ENCODE measurements at regions not wholly inside any gene's neighbourhood (a gene's known extent, or its start where the extent isn't known, plus 50 kb on each side); places are given as distances from the start of the nearest gene placed in this dataset.

DNA sequence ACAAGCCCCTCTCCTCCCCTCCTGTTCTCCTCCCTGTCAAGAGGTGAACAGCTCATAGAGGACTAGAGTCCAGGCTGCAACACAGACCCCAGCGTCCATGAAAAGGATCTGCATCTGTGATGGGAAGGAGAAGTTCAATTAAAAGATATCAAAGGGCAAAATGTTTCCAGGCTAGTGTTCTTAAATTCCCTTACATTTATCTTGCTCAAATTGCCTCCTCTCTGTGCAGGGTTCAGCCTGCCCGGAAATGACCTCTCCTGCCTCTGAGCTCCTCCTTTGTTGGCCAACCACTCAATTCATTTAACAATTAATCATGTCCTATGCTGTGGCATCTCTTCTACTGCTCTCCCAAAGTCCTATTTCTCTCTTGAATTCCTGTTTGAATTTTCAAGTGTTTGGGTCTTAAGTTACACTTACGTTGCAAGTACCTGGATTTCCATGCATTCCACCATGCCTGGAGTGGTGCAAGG, 105.3 kb downstream of the TSN start:
- ATAC-seq, result no peak

GRCh38 chr2:121862286-121862685, 106.8 kb downstream of the TSN start:
- ATAC-seq, result no peak

DNA sequence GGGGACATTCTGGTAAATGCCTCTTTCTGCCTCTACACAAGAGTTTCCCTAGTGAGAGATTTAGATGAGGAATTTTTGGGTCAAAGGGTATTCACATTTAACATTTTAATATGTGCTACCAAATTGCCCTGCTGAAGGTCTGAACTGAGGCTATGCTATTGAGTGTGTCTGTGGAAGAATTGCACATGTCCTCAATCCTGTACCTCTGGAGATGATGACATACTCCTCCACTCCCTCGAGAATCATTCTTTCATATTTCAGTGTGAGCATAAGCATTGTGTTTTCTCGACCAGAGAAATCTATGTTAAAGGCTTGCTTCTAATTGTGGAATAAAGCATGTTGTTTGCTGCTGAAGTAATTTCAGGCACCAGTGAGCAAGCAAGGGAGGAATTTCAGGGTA, 110.5 kb downstream of the TSN start:
- ATAC-seq, result no peak

GRCh38 chr2:121866789-121867188, 111.3 kb downstream of the TSN start:
- ATAC-seq, result no peak

- ATAC-seq, result no peak
These were observed 113.2 kb downstream of the TSN start for GRCh38 chr2:121868652-121869051.

DNA sequence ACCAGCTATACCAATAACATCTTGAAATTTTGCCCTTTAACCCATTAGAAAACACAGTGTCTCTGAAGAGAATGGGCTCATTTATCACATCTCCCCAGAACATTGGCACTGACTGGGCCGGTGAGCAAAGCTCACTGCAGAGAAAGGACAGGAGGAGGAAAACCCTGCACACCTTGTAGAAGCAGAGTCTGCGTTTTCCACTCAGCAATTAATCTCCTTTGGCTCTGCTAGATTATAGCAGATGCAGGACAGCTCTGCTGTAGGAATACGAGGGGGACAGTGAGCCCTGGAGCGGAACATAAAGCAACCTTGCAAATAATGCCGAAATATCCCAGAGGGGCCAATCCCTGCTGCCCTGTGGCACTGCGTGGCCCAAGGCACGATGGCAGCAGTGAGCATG, 113.9 kb downstream of the TSN start:
- no peak for ATAC-seq

DNA sequence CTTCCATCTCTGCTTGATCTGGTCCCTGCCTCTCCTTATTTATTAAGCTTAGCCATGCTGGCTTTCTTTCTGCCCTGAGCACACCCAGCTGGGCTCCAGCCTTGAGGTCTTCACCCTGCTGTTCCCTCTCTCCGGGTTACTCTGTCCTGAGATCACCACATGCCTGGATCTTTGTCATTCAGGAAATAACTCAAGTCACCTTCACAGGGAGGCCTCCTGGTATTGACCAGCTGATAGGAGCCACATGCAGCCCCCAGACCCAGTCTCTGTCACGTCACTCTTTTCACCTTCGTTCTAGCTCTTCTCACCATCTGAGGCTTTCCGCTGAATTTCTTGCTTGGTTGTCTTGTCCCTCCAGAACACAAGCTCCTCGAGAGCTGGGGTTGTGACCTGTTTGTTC, 114.4 kb downstream of the TSN start:
- no peak for ATAC-seq

DNA sequence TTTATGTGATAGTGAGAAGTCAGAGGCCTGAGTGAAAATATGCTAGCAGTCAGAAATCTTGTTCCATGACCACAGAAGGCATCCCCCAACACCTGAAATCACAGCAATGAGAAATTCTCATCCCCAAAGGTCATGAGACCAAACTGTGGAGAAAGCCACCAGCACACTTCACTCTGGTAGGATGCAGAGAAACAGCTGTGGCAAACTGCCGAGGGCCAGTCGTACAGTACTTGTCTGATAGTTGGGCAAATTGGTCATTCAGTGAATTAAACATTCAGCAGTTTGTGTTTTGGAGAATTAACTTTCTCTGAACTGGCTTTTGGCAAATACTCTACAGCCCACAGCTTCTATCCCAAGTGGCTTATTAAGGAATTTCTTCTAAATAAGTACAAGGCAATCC, 117.2 kb downstream of the TSN start:
- ATAC-seq, result no peak

DNA sequence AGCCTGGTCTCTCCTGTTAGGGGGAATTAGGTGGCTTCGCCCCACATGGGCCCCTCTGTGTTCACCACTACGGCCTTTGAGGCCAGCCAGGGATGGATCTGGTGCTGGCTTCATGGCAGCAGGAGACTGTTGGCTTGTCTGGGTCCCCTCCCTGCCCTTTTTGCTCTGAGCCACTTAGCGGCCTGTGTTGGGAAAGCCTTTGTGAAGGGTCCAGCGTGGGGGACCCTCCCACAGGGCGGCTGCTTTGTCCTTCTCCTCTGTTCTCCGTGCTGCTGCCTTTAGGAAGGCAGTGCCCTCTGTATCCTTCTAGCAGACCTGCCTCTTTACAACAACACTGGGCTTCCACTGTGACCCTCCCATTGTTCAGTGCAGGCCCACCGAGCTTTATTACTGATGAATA, 118.4 kb downstream of the TSN start:
- no peak for ATAC-seq

DNA sequence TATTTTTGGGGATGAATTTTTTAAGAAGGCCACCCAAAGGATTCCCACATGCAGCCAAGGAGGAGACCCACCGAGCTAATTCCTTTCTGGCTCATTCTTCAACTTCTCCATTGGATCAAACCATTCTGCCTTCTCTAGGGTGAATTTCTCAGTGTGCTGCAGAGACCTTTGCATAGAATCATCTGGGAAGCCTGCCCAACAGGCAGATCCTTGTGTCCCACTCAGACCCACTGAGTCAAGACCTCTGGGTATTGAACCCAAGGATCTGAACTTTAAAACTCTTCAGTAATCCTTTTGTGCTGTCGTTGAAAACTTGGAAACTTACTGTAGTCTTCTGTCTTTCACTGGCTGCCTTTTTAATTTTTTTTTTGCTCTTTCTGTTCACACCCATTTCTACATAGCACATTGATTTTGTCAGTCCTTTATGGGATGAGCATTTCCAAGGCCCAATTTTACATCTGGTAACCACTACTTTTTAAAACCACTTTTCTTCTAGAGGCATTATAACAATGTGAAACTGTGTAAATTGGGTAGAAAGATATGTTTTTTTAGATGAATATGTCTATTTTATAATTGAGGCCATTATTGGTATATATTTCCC, 120.2 kb downstream of the TSN start:
- ATAC-seq, result no peak

GRCh38 chr2:121877366-121877765, 121.9 kb downstream of the TSN start:
- no peak for ATAC-seq

GRCh38 chr2:121880283-121880682, 124.8 kb downstream of the TSN start:
- ATAC-seq, result no peak

DNA sequence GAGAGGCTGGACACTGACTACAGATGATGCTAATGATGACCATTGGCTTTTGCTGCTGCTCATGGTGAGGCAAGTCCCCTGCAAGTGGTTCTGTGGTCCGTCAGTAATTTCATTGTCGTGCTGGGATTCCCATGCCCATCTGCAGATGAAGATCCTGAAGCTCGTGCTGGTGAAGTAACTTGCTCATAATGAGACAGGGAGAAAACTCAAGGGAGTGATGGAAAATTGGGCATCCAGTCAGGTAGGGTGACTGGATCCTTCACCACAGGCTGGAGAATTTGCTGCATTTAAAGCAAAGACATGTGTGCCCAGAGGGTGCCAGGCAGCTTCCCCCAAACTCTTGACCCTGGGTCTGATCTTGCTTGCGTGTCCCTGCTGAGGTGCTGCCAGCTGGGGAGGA, 125.6 kb downstream of the TSN start:
- ATAC-seq, result no peak

GRCh38 chr2:121881950-121882349, 126.5 kb downstream of the TSN start:
- no peak for ATAC-seq

GRCh38 chr2:121884078-121884477, 128.6 kb downstream of the TSN start:
- no peak for ATAC-seq

- no peak for ATAC-seq
These were observed 129.1 kb downstream of the TSN start for GRCh38 chr2:121884511-121884921.

DNA sequence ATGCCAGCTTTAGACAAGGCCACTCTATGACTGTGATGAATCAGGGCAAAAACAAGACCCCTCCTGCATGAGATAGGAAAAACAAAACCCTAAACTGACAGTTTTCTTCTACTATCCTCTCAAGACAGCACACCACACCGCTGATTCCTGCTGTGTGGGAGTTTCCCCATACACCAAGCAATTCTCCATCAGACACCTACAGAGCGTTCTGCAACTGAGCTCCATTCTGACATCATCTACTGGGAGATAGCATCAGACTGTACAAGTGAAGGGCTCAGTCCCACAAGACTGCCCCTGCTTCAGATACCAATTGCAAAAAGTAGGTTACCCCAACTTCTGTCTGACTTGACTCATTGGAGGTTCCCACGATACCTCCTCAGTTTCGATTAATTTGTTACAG, 130.6 kb downstream of the TSN start:
- no peak for ATAC-seq

DNA sequence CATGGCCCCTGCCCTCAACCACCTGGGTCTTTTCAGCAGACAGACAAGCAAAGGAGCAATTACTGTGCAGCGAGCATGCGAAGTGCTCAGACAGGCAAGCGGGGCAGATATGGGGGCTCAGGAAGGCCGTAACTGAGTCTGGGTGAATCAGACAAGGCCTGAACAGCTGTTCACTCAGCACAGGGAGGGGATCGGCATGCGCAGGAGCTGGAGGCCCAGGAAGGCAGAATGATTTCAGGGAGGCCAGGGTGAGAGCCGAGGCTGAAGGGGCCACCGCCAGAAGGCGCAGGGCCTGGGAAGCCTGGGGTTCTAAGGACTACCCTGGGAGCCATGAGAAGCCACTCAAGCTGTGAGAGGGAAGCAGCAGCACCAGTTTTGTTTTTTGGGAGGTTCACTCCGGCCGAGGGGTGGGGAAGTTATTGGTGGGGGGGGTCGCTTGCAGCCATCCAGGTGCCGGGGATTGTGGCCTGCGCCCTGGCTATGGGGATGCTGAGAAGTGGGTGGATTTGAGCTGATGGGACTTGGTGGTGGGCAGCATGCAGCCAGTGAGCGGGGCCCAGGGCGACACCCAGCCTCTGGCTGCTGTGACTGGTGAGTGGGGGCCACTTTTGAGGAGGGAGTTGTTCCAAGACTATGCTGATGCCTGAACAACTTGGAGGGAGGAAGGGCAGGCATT, 132.2 kb downstream of the TSN start:
- no peak for ATAC-seq

GRCh38 chr2:121888189-121888557, 132.7 kb downstream of the TSN start:
- no peak for ATAC-seq

GRCh38 chr2:121890041-121890440, 134.6 kb downstream of the TSN start:
- no peak for ATAC-seq

DNA sequence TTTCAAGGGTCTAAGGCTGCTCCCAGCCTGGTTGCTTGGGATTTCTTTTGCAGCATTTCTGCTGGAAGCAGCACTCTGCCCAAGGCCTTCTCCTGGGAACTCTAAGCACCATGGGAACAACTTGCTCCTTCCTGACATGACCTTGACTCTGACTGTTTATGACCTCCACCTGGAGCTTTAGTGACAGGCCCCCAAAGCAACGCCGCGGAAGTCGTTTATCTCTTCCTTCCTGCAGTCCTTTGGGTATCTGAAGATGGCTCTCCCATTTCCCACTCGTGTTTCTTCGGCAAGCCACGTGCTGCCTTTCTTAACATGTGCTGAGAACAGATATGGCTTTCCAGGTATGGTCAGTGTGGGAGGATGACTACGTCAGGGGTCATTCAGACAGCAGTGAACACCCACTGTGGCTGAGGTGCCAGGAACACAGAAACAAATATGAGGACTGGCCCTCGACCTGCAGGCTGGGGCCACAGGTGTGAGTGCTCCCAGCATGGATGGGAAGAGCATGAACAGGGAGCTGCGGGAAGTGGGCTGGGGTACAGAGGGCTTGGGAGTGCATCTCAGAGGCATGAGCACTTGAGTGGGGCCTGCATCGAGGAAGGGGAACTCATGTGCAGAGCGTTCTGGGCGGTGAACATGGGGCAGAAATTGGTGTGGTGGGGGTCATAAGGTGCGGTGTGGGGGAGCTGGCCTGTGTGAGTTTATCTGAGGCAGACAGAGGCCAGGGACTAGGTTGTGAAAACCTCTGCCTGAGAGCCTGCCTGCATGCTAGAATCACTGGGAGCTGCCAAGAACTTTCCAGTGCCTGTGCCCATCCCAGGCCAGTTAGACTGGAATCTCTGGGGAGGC, 140.5 kb downstream of the TSN start:
- no peak for ATAC-seq

- ATAC-seq, result peak in 1 of 2 donors; percentile 24
These were observed 142.0 kb downstream of the TSN start for GRCh38 chr2:121897335-121897970.

DNA sequence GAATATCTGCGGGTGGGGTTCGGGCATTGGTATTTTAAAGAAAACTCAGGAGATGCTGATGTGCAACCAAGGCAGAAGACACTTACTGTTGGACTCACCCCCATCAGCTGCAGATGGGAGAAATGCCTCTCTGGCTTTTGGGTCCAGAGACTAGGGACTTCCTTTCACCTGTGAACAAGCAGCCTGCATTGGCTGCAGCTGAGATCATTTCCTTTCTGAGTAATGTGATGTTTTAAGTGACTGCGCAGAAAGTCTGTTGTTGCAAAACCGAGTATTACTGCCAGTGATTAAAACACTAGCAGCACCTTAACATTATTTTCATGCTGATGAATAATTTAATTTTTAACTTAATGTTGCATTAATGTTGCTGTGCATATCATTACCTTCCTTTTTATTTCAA, 143.0 kb downstream of the TSN start:
- ATAC-seq, result no peak

All from activated CD4-positive, CD25-positive, alpha-beta regulatory T cell treated with anti-CD3 and anti-CD28 coated beads, Interleukin-2, amount 50 U/mL, for 24 hours (primary cell).